ENCODE measurements at regions not wholly inside any gene's neighbourhood (a gene's known extent, or its start where the extent isn't known, plus 50 kb on each side); places are given as distances from the start of the nearest gene placed in this dataset.

GRCh38 chr15:66625974-66626373 lies 60.2 kb upstream of the LCTL start:
- Histone ChIP-seq H3K9me3 (no peaks in the 10 kb centered on the region), H3K4me3 (ENCODE audit: low read depth, low read length) (no peak overlapping the region), H3K27me3 (replicated peaks; ENCODE audit: control insufficient read depth, insufficient read depth, low read length) (no peaks in the 10 kb centered on the region), H3K36me3 (ENCODE audit: control insufficient read depth, insufficient read depth, low read length) (no peaks in the 10 kb centered on the region), H3K4me1 (peaks cover 19% of the 10 kb centered on the region)
- intact Hi-C loops (cut with micrococcal nuclease; ENCODE audit: unreplicated experiment): no loop called here
- H3K36me3 Mint-ChIP-seq (ENCODE audit: insufficient read depth, unreplicated experiment): no peaks in the 10 kb centered on the region
- ChIA-PET CTCF (no interaction called here), POLR2A (no interaction called here)
- no peaks in the 10 kb centered on the region for H3K9me3 Mint-ChIP-seq (ENCODE audit: unreplicated experiment)
- H3K4me1 Mint-ChIP-seq (ENCODE audit: low read depth, unreplicated experiment): peaks cover 7% of the 10 kb centered on the region
- TF ChIP-seq CTCF (IDR thresholded peaks at IDR 0.05; ENCODE audit: insufficient read depth in 1 of 2, low read depth in 1 of 2, low read length in 1 of 2, severe bottlenecking in 1 of 2, unreplicated experiment in 1 of 2): no peak
- H3K27me3 Mint-ChIP-seq (ENCODE audit: insufficient read depth, unreplicated experiment): no peaks in the 10 kb centered on the region
- no peak overlapping the region for H3K4me3 Mint-ChIP-seq (ENCODE audit: unreplicated experiment)
- no TSS peak for BruUV-seq (replicated peaks)
- DNase-seq: no peak
- H3K27ac Mint-ChIP-seq (ENCODE audit: unreplicated experiment): no peak overlapping the region

- H3K27me3 ChIP-seq (replicated peaks; ENCODE audit: control insufficient read depth, insufficient read depth, low read length): no peaks in the 10 kb centered on the region
- CTCF ChIA-PET: interaction anchor here (1.2 kb wide), 1 partner anchor 11 kb away, joined by 4 read pairs; no protein-coding TSS in a partner anchor
- H3K9me3 ChIP-seq: no peaks in the 10 kb centered on the region
- POLR2A ChIA-PET: no interaction called here
- Mint-ChIP-seq H3K27ac (ENCODE audit: unreplicated experiment) (peak overlapping the region; percentile 73), H3K9me3 (ENCODE audit: unreplicated experiment) (no peaks in the 10 kb centered on the region), H3K4me1 (ENCODE audit: low read depth, unreplicated experiment) (peaks cover 7% of the 10 kb centered on the region), H3K4me3 (ENCODE audit: unreplicated experiment) (no peak overlapping the region), H3K27me3 (ENCODE audit: insufficient read depth, unreplicated experiment) (no peaks in the 10 kb centered on the region), H3K36me3 (ENCODE audit: insufficient read depth, unreplicated experiment) (no peaks in the 10 kb centered on the region)
- intact Hi-C loops (cut with micrococcal nuclease; ENCODE audit: unreplicated experiment): no loop called here
- no peak for DNase-seq
- H3K36me3 ChIP-seq (ENCODE audit: control insufficient read depth, insufficient read depth, low read length): no peaks in the 10 kb centered on the region
- BruUV-seq (replicated peaks): no TSS peak
- H3K4me3 ChIP-seq (ENCODE audit: low read depth, low read length): no peak overlapping the region
- TF ChIP-seq CTCF (IDR thresholded peaks at IDR 0.05; ENCODE audit: insufficient read depth in 1 of 2, low read depth in 1 of 2, low read length in 1 of 2, severe bottlenecking in 1 of 2, unreplicated experiment in 1 of 2): no peak
- H3K4me1 ChIP-seq: peaks cover 7% of the 10 kb centered on the region; the same call in 1 of the 2 replicates
These were observed 63.4 kb upstream of the LCTL start for GRCh38 chr15:66628976-66629723.

- Mint-ChIP-seq H3K4me3 (ENCODE audit: unreplicated experiment) (no peak overlapping the region), H3K9me3 (ENCODE audit: unreplicated experiment) (no peaks in the 10 kb centered on the region), H3K27ac (ENCODE audit: unreplicated experiment) (no peak overlapping the region), H3K36me3 (ENCODE audit: insufficient read depth, unreplicated experiment) (no peaks in the 10 kb centered on the region), H3K4me1 (ENCODE audit: low read depth, unreplicated experiment) (peaks cover 7% of the 10 kb centered on the region), H3K27me3 (ENCODE audit: insufficient read depth, unreplicated experiment) (no peaks in the 10 kb centered on the region)
- H3K36me3 ChIP-seq (ENCODE audit: control insufficient read depth, insufficient read depth, low read length): no peaks in the 10 kb centered on the region
- BruUV-seq (replicated peaks): no TSS peak
- intact Hi-C loops (cut with micrococcal nuclease; ENCODE audit: unreplicated experiment): no loop called here
- ChIA-PET CTCF (interaction anchor here (1.0 to 1.2 kb wide), 2 partner anchors 11 kb away, joined by 3 to 4 read pairs; no protein-coding TSS in a partner anchor), POLR2A (no interaction called here)
- peaks cover 7% of the 10 kb centered on the region; the same call in 1 of the 2 replicates for H3K4me1 ChIP-seq
- no peaks in the 10 kb centered on the region for H3K9me3 ChIP-seq
- no peak for TF ChIP-seq CTCF (IDR thresholded peaks at IDR 0.05; ENCODE audit: insufficient read depth in 1 of 2, low read depth in 1 of 2, low read length in 1 of 2, severe bottlenecking in 1 of 2, unreplicated experiment in 1 of 2)
- no peak for DNase-seq
- no peak overlapping the region for H3K4me3 ChIP-seq (ENCODE audit: low read depth, low read length)
- H3K27me3 ChIP-seq (replicated peaks; ENCODE audit: control insufficient read depth, insufficient read depth, low read length): no peaks in the 10 kb centered on the region
These were observed 64.2 kb upstream of the LCTL start for GRCh38 chr15:66629817-66630576.
